AML-193 (cell line): ENCODE measurements at regions not wholly inside any gene's neighbourhood (a gene's known extent, or its start where the extent isn't known, plus 50 kb on each side); places are given as distances from the start of the nearest gene placed in this dataset.
A peak's percentile ranks its signal among the peaks of the same experiment; 100 is the strongest.

Source experiments
- DNase-seq, 2 experiments: peaks; one replicate each; lab custom pipeline; 2025; lab: John Stamatoyannopoulos, UW

GRCh38 chr3:55413236-55413635 is 73.9 kb downstream of the WNT5A start:
- no peak for DNase-seq

GRCh38 chr3:55412545-55412944 is 74.6 kb downstream of the WNT5A start:
- DNase-seq: no peak

- no peak for DNase-seq
These were observed 77.3 kb downstream of the WNT5A start for GRCh38 chr3:55409806-55410205.

- no peak for DNase-seq
These were observed 78.8 kb downstream of the WNT5A start for GRCh38 chr3:55408193-55408826.

GRCh38 chr3:55407426-55407820 is 79.7 kb downstream of the WNT5A start:
- DNase-seq: no peak

GRCh38 chr3:55406696-55407425 is 80.2 kb downstream of the WNT5A start:
- DNase-seq: no peak

GRCh38 chr3:55405436-55405835 is 81.7 kb downstream of the WNT5A start:
- DNase-seq: peak in 1 of 2 experiments; percentile 7

- DNase-seq: no peak
These were observed 84.1 kb downstream of the WNT5A start for GRCh38 chr3:55402886-55403609.

GRCh38 chr3:55380561-55380960 is 106.5 kb downstream of the WNT5A start:
- DNase-seq: no peak

- DNase-seq: no peak
These were observed 110.3 kb downstream of the WNT5A start for GRCh38 chr3:55376753-55377347.

- no peak for DNase-seq
These were observed 113.7 kb downstream of the WNT5A start for GRCh38 chr3:55373423-55373822.

- no peak for DNase-seq
These were observed 116.8 kb downstream of the WNT5A start for GRCh38 chr3:55370272-55370671.

- DNase-seq: no peak
These were observed 117.8 kb downstream of the WNT5A start for GRCh38 chr3:55369141-55369847.

- DNase-seq: no peak
These were observed 118.7 kb downstream of the WNT5A start for GRCh38 chr3:55368366-55368765.

GRCh38 chr3:55367384-55367783 is 119.7 kb downstream of the WNT5A start:
- no peak for DNase-seq

- no peak for DNase-seq
These were observed 122.7 kb downstream of the WNT5A start for GRCh38 chr3:55364421-55364820.

- DNase-seq: no peak
These were observed 124.7 kb downstream of the WNT5A start for GRCh38 chr3:55362210-55362960.

- no peak for DNase-seq
These were observed 129.3 kb downstream of the WNT5A start for GRCh38 chr3:55357796-55358195.

GRCh38 chr3:55352668-55353067 is 134.4 kb downstream of the WNT5A start:
- no peak for DNase-seq

GRCh38 chr3:55349851-55350250 is 137.3 kb downstream of the WNT5A start:
- no peak for DNase-seq
